ENCODE measurements at regions not wholly inside any gene's neighbourhood (a gene's known extent, or its start where the extent isn't known, plus 50 kb on each side); places are given as distances from the start of the nearest gene placed in this dataset.
A peak's percentile ranks its signal among the peaks of the same experiment; 100 is the strongest.

DNA sequence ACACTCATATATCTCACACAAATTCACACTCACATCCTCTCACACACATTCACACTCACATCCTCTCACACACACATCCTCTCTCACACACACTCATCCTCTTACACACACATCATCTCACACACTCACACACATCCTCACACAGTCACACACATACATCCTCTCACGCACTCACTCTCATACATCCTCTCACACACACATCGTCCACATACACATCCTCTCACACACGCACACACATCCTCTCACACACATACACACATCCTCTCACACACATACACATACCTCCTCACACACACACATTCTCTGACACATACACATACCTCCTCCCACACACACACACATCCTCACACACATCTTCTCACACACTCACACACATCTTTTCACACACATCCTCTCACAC lies 129.1 kb upstream of the SLC30A5 start:
- DNase-seq = no peak
- no peak for TF ChIP-seq GATA1 (IDR thresholded peaks at IDR 0.05; ENCODE audit: low read depth, low read length)
- no peak for TF ChIP-seq POLR2A (IDR thresholded peaks at IDR 0.05; ENCODE audit: low read length)

- DNase-seq = no peak
- TF ChIP-seq POLR2A (IDR thresholded peaks at IDR 0.05; ENCODE audit: low read length) (no peak), GATA1 (IDR thresholded peaks at IDR 0.05; ENCODE audit: low read depth, low read length) (no peak)
These were observed 127.9 kb upstream of the SLC30A5 start for GRCh38 chr5:68965926-68966325.

DNA sequence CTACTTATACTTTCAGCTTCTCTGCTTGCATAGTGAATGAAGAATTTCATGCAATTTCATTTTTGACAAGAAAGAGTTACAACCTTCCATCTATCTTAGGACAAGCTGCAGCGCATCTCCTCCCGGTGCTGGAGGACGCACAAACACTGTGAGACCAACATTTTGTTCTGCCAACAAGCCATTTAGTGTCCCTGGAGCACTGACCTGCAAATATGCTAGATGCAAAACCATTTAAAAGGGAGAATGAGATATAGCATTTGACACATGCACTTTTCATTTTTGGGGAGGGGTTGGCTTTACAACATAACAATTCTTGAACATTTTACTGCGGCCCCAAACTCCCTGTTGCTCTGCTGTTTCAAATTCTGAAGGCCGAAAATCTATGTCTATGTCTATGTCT lies 127.2 kb upstream of the SLC30A5 start:
- DNase-seq = no peak

DNA sequence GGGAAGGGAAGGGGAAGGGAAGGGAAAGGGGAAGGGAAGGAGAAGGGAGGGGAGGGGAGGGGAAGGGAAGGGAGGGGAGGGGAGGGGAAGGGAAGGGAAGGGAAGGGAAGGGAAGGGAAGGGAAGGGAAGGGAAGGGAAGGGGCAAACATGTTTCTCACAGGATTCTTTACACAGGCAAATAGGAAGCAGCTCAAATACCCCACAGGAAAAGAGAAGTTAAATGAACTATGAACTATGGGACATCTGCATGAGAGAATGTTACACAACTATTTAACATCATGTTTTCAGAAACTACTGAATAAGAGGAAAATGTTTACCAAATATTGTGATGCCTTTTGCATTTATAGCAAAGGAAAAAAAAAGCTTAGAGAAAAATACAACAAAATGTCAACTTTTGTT lies 125.4 kb upstream of the SLC30A5 start:
- DNase-seq = no peak
- no peak for TF ChIP-seq POLR2A (IDR thresholded peaks at IDR 0.05; ENCODE audit: low read length)
- no peak for TF ChIP-seq GATA1 (IDR thresholded peaks at IDR 0.05; ENCODE audit: low read depth, low read length)

More for the DNA sequence above, 127.2 kb upstream of the SLC30A5 start:
- TF ChIP-seq POLR2A (IDR thresholded peaks at IDR 0.05; ENCODE audit: low read length) (no peak), GATA1 (IDR thresholded peaks at IDR 0.05; ENCODE audit: low read depth, low read length) (no peak)

DNA sequence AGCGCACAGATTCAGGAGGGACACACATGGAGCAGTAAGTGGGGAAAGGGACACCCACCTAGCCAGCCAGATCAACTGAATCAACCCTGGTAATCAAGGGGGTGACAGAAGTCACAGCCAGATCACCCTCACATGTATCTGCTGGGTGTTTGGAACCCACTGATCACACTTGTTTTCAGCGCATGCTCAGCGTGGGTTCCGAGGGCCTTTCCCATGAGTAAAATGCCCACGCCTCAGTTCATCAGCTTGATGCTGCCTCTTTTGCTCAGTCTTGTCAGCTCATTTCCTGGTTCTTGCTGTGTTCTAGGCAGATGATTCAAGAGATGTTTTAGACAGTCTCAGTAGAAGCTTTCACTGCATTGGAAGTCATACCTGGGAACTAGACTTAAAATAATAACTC lies 123.2 kb upstream of the SLC30A5 start:
- TF ChIP-seq GATA1 (IDR thresholded peaks at IDR 0.05; ENCODE audit: low read depth, low read length) = no peak
- TF ChIP-seq POLR2A (IDR thresholded peaks at IDR 0.05; ENCODE audit: low read length) = no peak
- peak in 1 of 2 experiments; percentile 1 for DNase-seq

DNA sequence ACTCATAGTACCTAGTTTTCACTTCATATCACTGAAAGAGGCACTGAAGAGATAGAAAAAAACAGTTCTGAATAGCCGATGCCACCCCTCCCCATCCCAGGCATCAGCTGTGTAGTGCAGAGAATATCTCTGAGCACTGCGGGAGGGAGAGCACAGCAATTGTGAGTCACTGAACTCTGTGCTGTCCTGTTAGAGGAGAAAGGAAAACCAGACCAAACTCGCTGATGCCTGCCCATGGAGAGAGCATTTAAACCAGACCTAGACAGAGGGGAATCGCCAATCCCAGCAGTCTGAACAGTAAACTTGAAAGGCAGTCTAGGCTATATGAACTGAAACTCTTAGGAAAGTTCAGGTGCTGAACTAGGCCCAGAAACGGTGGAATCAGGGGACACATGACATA lies 120.1 kb upstream of the SLC30A5 start:
- TF ChIP-seq GATA1 (IDR thresholded peaks at IDR 0.05; ENCODE audit: low read depth, low read length) (no peak), POLR2A (IDR thresholded peaks at IDR 0.05; ENCODE audit: low read length) (no peak)
- no peak for DNase-seq

- no peak for DNase-seq
These were observed 110.8 kb upstream of the SLC30A5 start for GRCh38 chr5:68983043-68983442.

GRCh38 chr5:68983959-68984358 lies 109.9 kb upstream of the SLC30A5 start:
- DNase-seq = no peak
- TF ChIP-seq POLR2A (IDR thresholded peaks at IDR 0.05; ENCODE audit: low read length) = no peak

More at GRCh38 chr5:68983043-68983442, 110.8 kb upstream of the SLC30A5 start:
- no peak for TF ChIP-seq GATA1 (IDR thresholded peaks at IDR 0.05; ENCODE audit: low read depth, low read length)
- TF ChIP-seq POLR2A (IDR thresholded peaks at IDR 0.05; ENCODE audit: low read length) = no peak

GRCh38 chr5:68991279-68992084 lies 102.3 kb upstream of the SLC30A5 start:
- no peak for DNase-seq
- no peak for TF ChIP-seq GATA1 (IDR thresholded peaks at IDR 0.05; ENCODE audit: low read depth, low read length)
- no peak for TF ChIP-seq POLR2A (IDR thresholded peaks at IDR 0.05; ENCODE audit: low read length)

DNA sequence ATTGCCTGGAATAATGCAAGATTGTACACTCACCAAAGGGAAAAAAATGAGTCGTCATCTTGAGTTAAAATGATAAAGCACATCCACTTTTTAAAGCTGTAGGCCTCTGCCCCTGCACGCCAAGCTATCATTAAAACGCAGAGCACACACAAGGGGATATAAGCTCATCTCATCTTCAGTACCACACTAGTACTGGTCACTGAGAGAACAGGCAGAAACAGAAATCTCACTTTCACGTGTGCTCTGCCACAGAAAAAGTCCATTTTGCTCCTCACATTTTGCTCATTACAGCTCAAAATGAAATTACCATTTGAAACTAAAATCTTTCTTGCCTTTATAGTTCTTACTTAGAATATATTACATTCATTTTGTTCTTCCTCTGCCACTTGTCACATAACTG lies 99.2 kb upstream of the SLC30A5 start:
- TF ChIP-seq POLR2A (IDR thresholded peaks at IDR 0.05; ENCODE audit: low read length) (no peak), GATA1 (IDR thresholded peaks at IDR 0.05; ENCODE audit: low read depth, low read length) (no peak)

DNA sequence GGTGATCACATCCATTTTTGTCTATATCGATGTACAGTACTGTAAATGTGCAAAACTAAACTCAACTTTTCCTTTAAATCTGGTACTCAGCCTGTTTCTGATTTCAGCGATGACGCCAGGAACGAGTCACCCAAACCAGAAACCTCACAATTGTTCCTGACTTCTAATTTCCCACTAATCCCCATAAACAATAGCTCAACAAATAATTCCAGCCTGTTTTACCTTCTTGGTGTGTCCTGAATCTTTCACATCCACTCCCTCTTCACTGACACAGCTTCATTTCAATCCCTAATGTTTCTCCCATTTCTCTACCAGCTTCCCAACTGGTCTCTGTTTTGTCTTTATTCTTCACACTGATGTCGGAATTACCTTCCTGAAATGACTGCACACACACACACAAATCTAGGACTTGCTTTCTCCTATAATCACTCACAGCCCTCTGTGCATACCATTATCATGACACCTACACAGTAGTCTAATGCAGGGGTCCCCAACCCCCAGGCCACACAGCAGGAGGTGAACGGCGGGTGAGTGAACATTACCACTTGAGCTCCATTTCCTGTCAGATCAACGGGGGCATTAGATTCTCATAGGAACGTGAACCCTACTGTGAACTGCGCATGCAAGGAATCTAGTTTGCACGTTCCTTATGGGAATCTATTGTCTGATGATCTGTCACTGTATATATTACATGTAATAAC lies 97.8 kb upstream of the SLC30A5 start:
- TF ChIP-seq POLR2A (IDR thresholded peaks at IDR 0.05; ENCODE audit: low read length) (no peak), GATA1 (IDR thresholded peaks at IDR 0.05; ENCODE audit: low read depth, low read length) (no peak)
- no peak for DNase-seq

More for the DNA sequence above, 99.2 kb upstream of the SLC30A5 start:
- no peak for DNase-seq

DNA sequence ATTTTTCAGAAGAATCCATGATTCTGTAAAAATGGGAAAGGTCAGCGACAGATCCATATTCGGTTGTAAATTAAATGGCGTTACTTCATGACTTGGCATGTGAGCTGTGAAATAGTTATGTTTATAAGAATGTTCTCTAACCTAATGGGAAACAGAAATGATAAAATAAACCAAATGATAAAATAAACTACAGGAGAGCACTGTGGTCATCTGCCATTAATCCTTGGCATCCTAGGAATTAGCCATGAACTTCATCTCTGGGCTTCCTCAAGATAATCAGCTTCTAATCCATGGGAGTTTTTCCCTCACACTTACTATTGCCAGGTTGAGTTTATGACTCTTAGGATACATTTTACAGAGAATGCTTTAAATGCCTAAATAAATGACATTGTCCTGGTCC lies 94.6 kb upstream of the SLC30A5 start:
- TF ChIP-seq GATA1 (IDR thresholded peaks at IDR 0.05; ENCODE audit: low read depth, low read length) (no peak), POLR2A (IDR thresholded peaks at IDR 0.05; ENCODE audit: low read length) (no peak)
- no peak for DNase-seq

DNA sequence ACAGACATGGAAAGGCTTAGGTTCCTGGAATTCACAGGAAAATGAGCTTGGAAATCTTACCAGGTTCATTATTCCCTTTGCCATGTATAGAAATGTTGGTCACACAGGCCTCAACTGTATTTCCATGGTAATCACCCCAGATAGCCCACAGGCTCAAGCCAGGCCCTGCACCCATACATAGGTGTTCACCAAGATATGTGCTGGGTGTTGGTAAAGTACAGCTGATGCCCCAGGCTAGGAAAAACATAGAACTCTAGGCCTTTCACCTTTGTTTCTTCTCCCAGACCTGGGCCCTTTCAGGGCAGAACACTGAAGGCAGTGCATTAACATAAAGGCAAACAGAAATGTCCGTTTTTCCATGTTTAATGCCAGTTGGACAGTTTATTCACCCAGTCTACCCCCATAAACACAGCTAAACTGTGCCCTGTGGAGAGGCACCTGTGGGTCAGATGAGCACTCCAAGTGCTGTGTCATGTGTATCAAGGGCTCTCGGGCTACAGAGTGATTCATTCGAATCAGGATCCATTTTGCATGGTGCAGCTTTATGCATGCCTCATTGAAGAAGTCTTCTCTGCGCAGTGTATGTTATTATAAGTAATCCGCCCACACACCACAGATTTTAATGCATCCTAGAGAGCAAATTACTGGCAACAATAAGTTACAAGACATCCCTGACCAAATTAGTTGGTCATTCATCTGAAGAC lies 93.4 kb upstream of the SLC30A5 start:
- TF ChIP-seq POLR2A (IDR thresholded peaks at IDR 0.05; ENCODE audit: low read length) = no peak
- TF ChIP-seq GATA1 (IDR thresholded peaks at IDR 0.05; ENCODE audit: low read depth, low read length) = no peak

GRCh38 chr5:69000949-69001348 lies 92.9 kb upstream of the SLC30A5 start:
- DNase-seq = no peak
- TF ChIP-seq POLR2A (IDR thresholded peaks at IDR 0.05; ENCODE audit: low read length) = no peak
- TF ChIP-seq GATA1 (IDR thresholded peaks at IDR 0.05; ENCODE audit: low read depth, low read length) = no peak

More for the DNA sequence above, 93.4 kb upstream of the SLC30A5 start:
- no peak for DNase-seq
